ENCODE measurements at regions not wholly inside any gene's neighbourhood (a gene's known extent, or its start where the extent isn't known, plus 50 kb on each side); places are given as distances from the start of the nearest gene placed in this dataset.

DNA sequence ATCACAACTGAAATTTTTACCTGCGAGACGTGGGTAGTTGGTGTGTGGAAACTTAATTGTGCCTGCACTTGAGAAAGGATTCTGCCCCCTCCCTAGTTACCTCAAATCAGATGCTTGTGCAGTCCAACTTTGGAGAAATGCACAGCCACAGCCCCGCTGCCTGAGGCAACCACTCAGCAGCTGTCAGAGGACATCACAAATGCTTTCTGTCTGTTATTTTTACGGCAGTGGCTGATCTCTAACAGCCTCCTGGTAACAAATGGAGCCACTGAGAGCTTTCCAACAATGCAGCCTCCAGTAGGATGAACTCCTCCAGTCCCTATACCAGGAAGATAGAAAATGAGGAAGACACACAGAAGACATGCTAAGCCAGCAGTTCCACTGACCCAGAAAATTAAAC is 712.2 kb upstream of the GHITM start (continued):
- TF ChIP-seq, protein P1, sequence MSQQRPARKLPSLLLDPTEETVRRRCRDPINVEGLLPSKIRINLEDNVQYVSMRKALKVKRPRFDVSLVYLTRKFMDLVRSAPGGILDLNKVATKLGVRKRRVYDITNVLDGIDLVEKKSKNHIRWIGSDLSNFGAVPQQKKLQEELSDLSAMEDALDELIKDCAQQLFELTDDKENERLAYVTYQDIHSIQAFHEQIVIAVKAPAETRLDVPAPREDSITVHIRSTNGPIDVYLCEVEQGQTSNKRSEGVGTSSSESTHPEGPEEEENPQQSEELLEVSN (IDR thresholded peaks at IDR 0.05), result no peak
- TF ChIP-seq, protein P2, sequence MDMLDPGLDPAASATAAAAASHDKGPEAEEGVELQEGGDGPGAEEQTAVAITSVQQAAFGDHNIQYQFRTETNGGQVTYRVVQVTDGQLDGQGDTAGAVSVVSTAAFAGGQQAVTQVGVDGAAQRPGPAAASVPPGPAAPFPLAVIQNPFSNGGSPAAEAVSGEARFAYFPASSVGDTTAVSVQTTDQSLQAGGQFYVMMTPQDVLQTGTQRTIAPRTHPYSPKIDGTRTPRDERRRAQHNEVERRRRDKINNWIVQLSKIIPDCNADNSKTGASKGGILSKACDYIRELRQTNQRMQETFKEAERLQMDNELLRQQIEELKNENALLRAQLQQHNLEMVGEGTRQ (IDR thresholded peaks at IDR 0.05; ENCODE audit: low read length), result no peak
- no peak for TF ChIP-seq YY1 (IDR thresholded peaks at IDR 0.05; ENCODE audit: low read depth, low read length)
- TF ChIP-seq TCF12 (IDR thresholded peaks at IDR 0.05; ENCODE audit: low read depth, low read length), result no peak
